H1 (cell line): ENCODE measurements at regions not wholly inside any gene's neighbourhood (a gene's known extent, or its start where the extent isn't known, plus 50 kb on each side); places are given as distances from the start of the nearest gene placed in this dataset.

Experiments
- CTCF ChIA-PET: fragments of 300-600 bp; sonication (Branson Sonifier 250); formaldehyde crosslinking; loops from one replicate; lab custom pipeline; 2021; ENCODE audit not compliant: partially characterized antibody; lab: Charles Lee
- POLR2A ChIA-PET: fragments of 300-600 bp; sonication (Branson Sonifier 250); formaldehyde crosslinking; loops from one replicate; lab custom pipeline; 2021; ENCODE audit warnings: inconsistent platforms; ENCODE audit not compliant: partially characterized antibody; lab: Charles Lee
- DNase-seq, 2 experiments: peaks; one replicate each; pipeline versions ENCODE4 v3.0.0 to v3.0.0-alpha.2; 2010 to 2022; ENCODE audit warnings: low spot score in 2 of 2, low read depth in 1 of 2, mixed read lengths in 1 of 2
- FAIRE-seq: peaks from 2 replicates; lab custom pipeline; 2011; peaks lifted over from hg19 to GRCh38; lab: Jason Lieb, UNC
- H2AFZ ChIP-seq: 2 replicates; pipeline ENCODE4 v1.8.1; 2012; ENCODE audit warnings: low read length, inconsistent platforms
- H2AK5ac ChIP-seq: 2 replicates; pipeline ENCODE4 v1.6.1; 2013; ENCODE audit warnings: low read depth, low read length
- H2BK120ac ChIP-seq: replicated peaks from 2 replicates; pipeline ENCODE3; 2013; ENCODE audit warnings: low read depth, low read length, inconsistent platforms
- H2BK12ac ChIP-seq: 2 replicates; pipeline ENCODE4 v1.6.1; 2013; ENCODE audit warnings: low read depth, low read length
- H2BK15ac ChIP-seq: 2 replicates; pipeline ENCODE4 v1.6.1; 2013; ENCODE audit warnings: low read length
- H2BK20ac ChIP-seq: 2 replicates; pipeline ENCODE4 v1.6.1; 2013; ENCODE audit warnings: low read length
- H2BK5ac ChIP-seq: 2 replicates; pipeline ENCODE4 v1.6.1; 2013; ENCODE audit warnings: low read depth, low read length
- H3K14ac ChIP-seq: 2 replicates; pipeline ENCODE4 v1.6.1; 2013; ENCODE audit warnings: inconsistent platforms; ENCODE audit not compliant: insufficient read length
- H3K18ac ChIP-seq: 2 replicates; pipeline ENCODE4 v1.6.1; 2013; ENCODE audit warnings: low read length; ENCODE audit errors: extremely low read depth
- H3K23ac ChIP-seq: 2 replicates; pipeline ENCODE4 v1.6.1; 2013; ENCODE audit warnings: inconsistent platforms; ENCODE audit not compliant: insufficient read length
- H3K23me2 ChIP-seq: 2 replicates; pipeline ENCODE4 v1.6.1; 2013; ENCODE audit warnings: low read depth, low read length
- H3K27ac ChIP-seq: 2 replicates; pipeline ENCODE4 v1.6.1; 2011; ENCODE audit warnings: low read depth, low read length, inconsistent platforms
- H3K27me3 ChIP-seq, 4 experiments: replicated peaks in 1 of 4; 1 replicate in 1 of 4; 2 replicates in 3 of 4; pipeline versions ENCODE4 v1.6.1 to v1.8.1; 2011 to 2013; ENCODE audit warnings: low read length in 3 of 4, mild to moderate bottlenecking in 3 of 4, inconsistent platforms in 2 of 4, mixed read lengths in 2 of 4, moderate library complexity in 1 of 4; ENCODE audit not compliant: control insufficient read depth in 3 of 4, insufficient read depth in 3 of 4; ENCODE audit errors: extremely low read depth in 1 of 4
- H3K36me3 ChIP-seq, 4 experiments: 2 replicates each; pipeline versions ENCODE4 v1.6.1 to v1.8.1; 2011 to 2013; ENCODE audit warnings: mild to moderate bottlenecking in 4 of 4, low read length in 3 of 4, moderate library complexity in 2 of 4, control low read depth in 1 of 4, inconsistent platforms in 1 of 4; ENCODE audit not compliant: insufficient read depth in 4 of 4, control insufficient read depth in 2 of 4
- H3K4ac ChIP-seq: replicated peaks from 2 replicates; pipeline ENCODE3; 2013; ENCODE audit warnings: low read length, low read depth, mixed read lengths, inconsistent platforms; ENCODE audit not compliant: insufficient read length
- H3K4me1 ChIP-seq, 4 experiments: replicated peaks in 1 of 4; 1 replicate in 1 of 4; 2 replicates in 3 of 4; pipeline versions ENCODE4 v1.6.1 to v1.8.1; 2011 to 2013; ENCODE audit warnings: low read length in 3 of 4, inconsistent platforms in 2 of 4, mixed read lengths in 1 of 4; ENCODE audit not compliant: insufficient read depth in 4 of 4, control insufficient read depth in 3 of 4
- H3K4me2 ChIP-seq, 2 experiments: 2 replicates each; pipeline versions ENCODE4 v1.6.1 to v1.8.1; 2011 to 2013; ENCODE audit warnings: low read depth in 2 of 2, low read length in 2 of 2, control low read depth in 1 of 2, inconsistent platforms in 1 of 2, mild to moderate bottlenecking in 1 of 2; ENCODE audit not compliant: insufficient read depth in 1 of 2
- H3K4me3 ChIP-seq, 4 experiments: fragments of 200-600, 300-600 bp in 1 of 4; sonication (generic), shearing (Covaris generic), sonication (Bioruptor Twin) in 1 of 4; 2 replicates each; pipeline versions ENCODE4 v1.5.1 to v1.8.1; 2011 to 2016; ENCODE audit warnings: low read length in 4 of 4, low read depth in 3 of 4, control low read depth in 2 of 4, inconsistent platforms in 2 of 4, mild to moderate bottlenecking in 2 of 4, mixed read lengths in 1 of 4, moderate library complexity in 1 of 4; ENCODE audit not compliant: insufficient read depth in 2 of 4; ENCODE audit errors: extremely low read depth in 1 of 4
- H3K56ac ChIP-seq: replicated peaks from 2 replicates; pipeline ENCODE3; 2013; ENCODE audit warnings: low read depth, mild to moderate bottlenecking, mixed read lengths, low read length, inconsistent platforms; ENCODE audit not compliant: insufficient read length
- H3K79me1 ChIP-seq: 2 replicates; pipeline ENCODE4 v1.6.1; 2013; ENCODE audit warnings: low read depth, low read length, control low read depth
- H3K79me2 ChIP-seq, 2 experiments: 2 replicates each; pipeline versions ENCODE4 v1.6.1 to v1.8.1; 2012 to 2013; ENCODE audit warnings: low read length in 2 of 2, mild to moderate bottlenecking in 2 of 2, inconsistent platforms in 1 of 2; ENCODE audit not compliant: insufficient read depth in 2 of 2, control insufficient read depth in 1 of 2
- H3K9ac ChIP-seq, 4 experiments: replicated peaks in 1 of 4; 1 replicate in 1 of 4; 2 replicates in 3 of 4; pipeline versions ENCODE4 v1.6.1 to v1.8.1; 2011 to 2013; ENCODE audit warnings: low read depth in 3 of 4, low read length in 3 of 4, control low read depth in 2 of 4, mild to moderate bottlenecking in 2 of 4, moderate library complexity in 2 of 4, inconsistent platforms in 1 of 4; ENCODE audit errors: extremely low read depth in 1 of 4
- H3K9me3 ChIP-seq, 2 experiments: 2 replicates each; pipeline versions ENCODE4 v1.6.1 to v1.8.1; 2012 to 2013; ENCODE audit warnings: mild to moderate bottlenecking in 2 of 2, moderate library complexity in 2 of 2, control low read depth in 1 of 2, inconsistent platforms in 1 of 2, low read depth in 1 of 2, low read length in 1 of 2, mixed read lengths in 1 of 2; ENCODE audit not compliant: insufficient read depth in 2 of 2
- H4K20me1 ChIP-seq, 2 experiments: replicated peaks in 1 of 2; 2 replicates each; pipeline versions ENCODE3 to v1.8.1; 2011 to 2013; ENCODE audit warnings: inconsistent platforms in 2 of 2, low read length in 2 of 2, mild to moderate bottlenecking in 1 of 2; ENCODE audit not compliant: insufficient read depth in 2 of 2, control insufficient read depth in 1 of 2
- H4K5ac ChIP-seq: 2 replicates; pipeline ENCODE4 v1.6.1; 2013; ENCODE audit warnings: low read length, low read depth, mixed read lengths, inconsistent platforms; ENCODE audit not compliant: insufficient read length
- H4K8ac ChIP-seq: 2 replicates; pipeline ENCODE4 v1.8.0; 2013; ENCODE audit warnings: mild to moderate bottlenecking, moderate library complexity, low read length, inconsistent platforms; ENCODE audit not compliant: insufficient read depth; ENCODE audit errors: extremely low read depth
- H4K91ac ChIP-seq: replicated peaks from 2 replicates; pipeline ENCODE3; 2013; ENCODE audit warnings: low read length, mixed read lengths, inconsistent platforms; ENCODE audit not compliant: insufficient read length
- BACH1 ChIP-seq: IDR thresholded peaks from 2 replicates; pipeline ENCODE4 v1.6.1; 2012; ENCODE audit warnings: low read length, improper control_type of control experiment
- KDM5A ChIP-seq: fragments of 200-600 bp; IDR thresholded peaks from 2 replicates; pipeline ENCODE4 v1.7.1; 2012; ENCODE audit warnings: mild to moderate bottlenecking, low read length, inconsistent platforms, mixed read lengths
- SIRT6 ChIP-seq: IDR thresholded peaks from one replicate; pipeline ENCODE4 v1.7.1; 2012; ENCODE audit warnings: low read length, inconsistent platforms
- TCF12 ChIP-seq: IDR thresholded peaks from 2 replicates; pipeline ENCODE4 v1.6.1; 2011; ENCODE audit warnings: low read depth, mild to moderate bottlenecking, low read length

- no peak overlapping the region for H3K56ac ChIP-seq
- no peak overlapping the region for H2BK120ac ChIP-seq
- H3K9me3 ChIP-seq: no peaks in the 10 kb centered on the region
- no peak overlapping the region for H3K9ac ChIP-seq
- no peaks in the 10 kb centered on the region for H3K79me2 ChIP-seq
- no peak overlapping the region for H3K18ac ChIP-seq
- H3K79me1 ChIP-seq: no peaks in the 10 kb centered on the region
- H2AFZ ChIP-seq: no peak overlapping the region
- no peak overlapping the region for H3K4ac ChIP-seq
- H2AK5ac ChIP-seq: no peak overlapping the region
- TF ChIP-seq TCF12 (no peak), KDM5A (no peak), SIRT6 (no peak), BACH1 (no peak)
- no peak overlapping the region for H2BK5ac ChIP-seq
- FAIRE-seq (peak; percentile 13), DNase-seq (no peak)
- no peak overlapping the region for H4K8ac ChIP-seq
- CTCF ChIA-PET: interaction anchor here (1.0 to 2.1 kb wide), 2 partner anchors 22 to 39 kb away, joined by 3 to 9 read pairs; no protein-coding TSS in a partner anchor
- H2BK20ac ChIP-seq: no peak overlapping the region
- no peak overlapping the region for H2BK12ac ChIP-seq
- no peak overlapping the region for H4K5ac ChIP-seq
- H3K23ac ChIP-seq: no peak overlapping the region
- no peak overlapping the region for H3K4me2 ChIP-seq
- no peaks in the 10 kb centered on the region for H3K27me3 ChIP-seq
- H3K27ac ChIP-seq: no peak overlapping the region
- POLR2A ChIA-PET: interaction anchor here (0.6 kb wide), 1 partner anchor 64 kb away, joined by 3 read pairs; no protein-coding TSS in a partner anchor
- H4K91ac ChIP-seq: no peak overlapping the region
- no peaks in the 10 kb centered on the region for H3K4me1 ChIP-seq
- no peaks in the 10 kb centered on the region for H4K20me1 ChIP-seq
- H3K4me3 ChIP-seq: no peak overlapping the region
- no peak overlapping the region for H3K14ac ChIP-seq
- H2BK15ac ChIP-seq: no peak overlapping the region
- H3K36me3 ChIP-seq: no peaks in the 10 kb centered on the region
- H3K23me2 ChIP-seq: no peaks in the 10 kb centered on the region
Measured at GRCh38 chr5:163386352-163386751, 51.0 kb upstream of the CCNG1 start.
